ENCODE measurements at regions not wholly inside any gene's neighbourhood (a gene's known extent, or its start where the extent isn't known, plus 50 kb on each side); places are given as distances from the start of the nearest gene placed in this dataset.
"Not testable (repeated sequence)": the region's sequence is repeated elsewhere in the genome, so short reads cannot be mapped to it uniquely, and the experiment has no call there.

GRCh38 chr13:68535329-68535728 lies 1305.2 kb upstream of the PCDH9 start:
- no peak for DNase-seq (ENCODE audit: extremely low read depth, low read depth)
- no peak for TF ChIP-seq CTCF (IDR thresholded peaks at IDR 0.05; ENCODE audit: low read depth, low read length)

- not testable (repeated sequence) for DNase-seq (ENCODE audit: extremely low read depth, low read depth)
These were observed 1297.0 kb upstream of the PCDH9 start for GRCh38 chr13:68527167-68527566.

GRCh38 chr13:68523838-68524424 lies 1293.8 kb upstream of the PCDH9 start:
- no peak for TF ChIP-seq CTCF (IDR thresholded peaks at IDR 0.05; ENCODE audit: low read depth, low read length)
- DNase-seq (ENCODE audit: extremely low read depth, low read depth), result no peak

- TF ChIP-seq CTCF (IDR thresholded peaks at IDR 0.05; ENCODE audit: low read depth, low read length), result no peak
- DNase-seq (ENCODE audit: extremely low read depth, low read depth), result no peak
These were observed 1292.0 kb upstream of the PCDH9 start for GRCh38 chr13:68522184-68522583.

- TF ChIP-seq CTCF (IDR thresholded peaks at IDR 0.05; ENCODE audit: low read depth, low read length), result no peak
- DNase-seq (ENCODE audit: extremely low read depth, low read depth), result no peak
These were observed 1279.8 kb upstream of the PCDH9 start for GRCh38 chr13:68509734-68510621.

- DNase-seq (ENCODE audit: extremely low read depth, low read depth), result no peak
These were observed 1276.9 kb upstream of the PCDH9 start for GRCh38 chr13:68506888-68507551.

GRCh38 chr13:68490594-68490993 lies 1260.5 kb upstream of the PCDH9 start:
- DNase-seq (ENCODE audit: extremely low read depth, low read depth), result no peak
- no peak for TF ChIP-seq CTCF (IDR thresholded peaks at IDR 0.05; ENCODE audit: low read depth, low read length)

More at GRCh38 chr13:68506888-68507551, 1276.9 kb upstream of the PCDH9 start:
- TF ChIP-seq CTCF (IDR thresholded peaks at IDR 0.05; ENCODE audit: low read depth, low read length), result no peak
